GM12872 (cell line): ENCODE measurements at regions not wholly inside any gene's neighbourhood (a gene's known extent, or its start where the extent isn't known, plus 50 kb on each side); places are given as distances from the start of the nearest gene placed in this dataset.

Source experiments
- CTCF ChIP-seq: IDR thresholded peaks from 3 replicates; pipeline ENCODE4 v1.5.1; 2011; ENCODE audit warnings: low read depth, mild to moderate bottlenecking, low read length, moderate library complexity; ENCODE audit not compliant: insufficient read depth

- no peak for TF ChIP-seq CTCF
Measured at GRCh38 chr17:73952082-73952479, 251.4 kb upstream of the RPL38 start.

GRCh38 chr17:73952480-73953205 lies 250.8 kb upstream of the RPL38 start:
- peak; percentile 23; the same call in 1 of the 3 replicates for TF ChIP-seq CTCF

GRCh38 chr17:73953206-73954033 lies 250.1 kb upstream of the RPL38 start:
- no peak for TF ChIP-seq CTCF

GRCh38 chr17:73954951-73955350 lies 248.5 kb upstream of the RPL38 start:
- TF ChIP-seq CTCF: no peak

- no peak for TF ChIP-seq CTCF
Measured at GRCh38 chr17:73955616-73956015, 247.9 kb upstream of the RPL38 start.

- no peak for TF ChIP-seq CTCF
Measured at GRCh38 chr17:73956169-73956568, 247.3 kb upstream of the RPL38 start.

- peak; percentile 66 for TF ChIP-seq CTCF
Measured at GRCh38 chr17:73956595-73957465, 246.6 kb upstream of the RPL38 start.
